ENCODE measurements at regions not wholly inside any gene's neighbourhood (a gene's known extent, or its start where the extent isn't known, plus 50 kb on each side); places are given as distances from the start of the nearest gene placed in this dataset.

DNA sequence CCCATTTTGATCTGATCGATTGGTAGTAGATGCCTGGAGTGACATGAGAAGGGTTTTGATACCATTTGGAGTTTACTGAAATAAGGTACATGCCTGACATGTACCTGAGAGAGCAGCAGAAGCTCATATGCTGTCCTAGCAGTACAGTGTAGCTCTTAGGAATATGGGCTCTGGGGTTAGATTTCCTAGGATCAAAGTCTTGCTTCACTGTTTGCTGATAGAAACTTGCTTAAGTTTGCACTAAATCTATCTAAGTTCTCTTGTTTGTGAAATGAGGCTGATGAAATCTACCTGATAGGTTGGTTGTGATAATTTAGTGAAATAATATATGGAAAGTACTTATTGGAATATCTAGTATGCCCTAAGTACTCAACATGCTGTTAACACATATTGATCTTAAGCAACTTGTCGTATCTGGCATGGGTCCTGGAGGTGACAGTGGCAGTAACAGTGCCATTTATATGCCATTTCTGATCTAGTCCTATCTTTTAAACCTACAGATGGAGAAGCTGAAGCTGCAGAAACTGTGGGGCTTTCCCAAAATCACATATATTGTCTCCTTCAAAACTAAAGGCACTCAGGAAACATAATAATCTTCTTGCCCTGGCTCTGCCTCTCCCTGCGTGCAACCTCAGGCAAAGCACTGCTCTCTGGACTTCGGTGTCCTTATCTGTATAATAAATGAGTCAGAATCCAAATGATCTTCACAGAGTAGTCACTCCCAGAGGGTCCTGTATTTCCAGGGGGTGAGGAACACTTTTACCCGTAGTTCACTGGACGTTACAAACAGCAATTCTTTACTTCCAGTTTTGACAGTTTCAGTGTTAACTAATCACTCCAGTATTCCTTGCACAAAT is 223.6 kb upstream of the SETMAR start:
- Mint-ChIP-seq H3K36me3 (no peaks in the 10 kb centered on the region), H3K4me1 (peaks cover 18% of the 10 kb centered on the region), H3K9me3 (peaks cover 0 to 9% (median 5%) of the 10 kb centered on the region in 7 donors), H3K27me3 (ENCODE audit: low read depth in 3 of 3) (peaks cover 0 to 2% (median 1%) of the 10 kb centered on the region in 3 donors), H3K4me3 (peak overlapping the region in 1 of 2 donors; percentile 42), H3K27ac (no peak overlapping the region)
- H3K4me2 ChIP-seq (replicated peaks; ENCODE audit: extremely low read depth, low read length, poor library complexity, severe bottlenecking): no peak overlapping the region
- WGBS (ENCODE audit: insufficient coverage): 71% methylated on average over 1 of the region's 6 CpGs
- H3K36me3 ChIP-seq (replicated peaks in 1 of 2; ENCODE audit: control insufficient read depth in 1 of 2, insufficient read depth in 2 of 2, low read length in 2 of 2): no peaks in the 10 kb centered on the region
- TF ChIP-seq, protein P1, sequence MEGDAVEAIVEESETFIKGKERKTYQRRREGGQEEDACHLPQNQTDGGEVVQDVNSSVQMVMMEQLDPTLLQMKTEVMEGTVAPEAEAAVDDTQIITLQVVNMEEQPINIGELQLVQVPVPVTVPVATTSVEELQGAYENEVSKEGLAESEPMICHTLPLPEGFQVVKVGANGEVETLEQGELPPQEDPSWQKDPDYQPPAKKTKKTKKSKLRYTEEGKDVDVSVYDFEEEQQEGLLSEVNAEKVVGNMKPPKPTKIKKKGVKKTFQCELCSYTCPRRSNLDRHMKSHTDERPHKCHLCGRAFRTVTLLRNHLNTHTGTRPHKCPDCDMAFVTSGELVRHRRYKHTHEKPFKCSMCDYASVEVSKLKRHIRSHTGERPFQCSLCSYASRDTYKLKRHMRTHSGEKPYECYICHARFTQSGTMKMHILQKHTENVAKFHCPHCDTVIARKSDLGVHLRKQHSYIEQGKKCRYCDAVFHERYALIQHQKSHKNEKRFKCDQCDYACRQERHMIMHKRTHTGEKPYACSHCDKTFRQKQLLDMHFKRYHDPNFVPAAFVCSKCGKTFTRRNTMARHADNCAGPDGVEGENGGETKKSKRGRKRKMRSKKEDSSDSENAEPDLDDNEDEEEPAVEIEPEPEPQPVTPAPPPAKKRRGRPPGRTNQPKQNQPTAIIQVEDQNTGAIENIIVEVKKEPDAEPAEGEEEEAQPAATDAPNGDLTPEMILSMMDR (IDR thresholded peaks at IDR 0.05): no peak
- no peaks in the 10 kb centered on the region for H4K20me1 ChIP-seq (ENCODE audit: insufficient read depth, low read length)
- no peak overlapping the region for H3K4me3 ChIP-seq (replicated peaks in 1 of 3; ENCODE audit: low read depth in 2 of 3, low read length in 3 of 3)
- H3K27ac ChIP-seq (ENCODE audit: low read depth in 1 of 2, low read length in 2 of 2): no peak overlapping the region
- no peak overlapping the region for H2AFZ ChIP-seq (ENCODE audit: insufficient read depth, low read depth, low read length, poor library complexity, severe bottlenecking)
- no peaks in the 10 kb centered on the region for H3K79me2 ChIP-seq (ENCODE audit: insufficient read depth, low read length)
- DNase-seq: no peak
- H3K9me3 ChIP-seq (replicated peaks in 1 of 2; ENCODE audit: control insufficient read depth in 1 of 2, insufficient read depth in 1 of 2, low read length in 2 of 2): no peaks in the 10 kb centered on the region
- intact Hi-C loops (cut with micrococcal nuclease): no loop called here
- no peak overlapping the region for H3K9ac ChIP-seq (ENCODE audit: insufficient read depth, low read length, poor library complexity, severe bottlenecking)
- peaks cover 0 to 5% of the 10 kb centered on the region in 2 donors for H3K4me1 ChIP-seq (ENCODE audit: control insufficient read depth in 1 of 2, insufficient read depth in 2 of 2, low read length in 2 of 2)
- H3K27me3 ChIP-seq (ENCODE audit: control insufficient read depth in 2 of 2, insufficient read depth in 2 of 2, low read length in 2 of 2): no peaks in the 10 kb centered on the region

DNA sequence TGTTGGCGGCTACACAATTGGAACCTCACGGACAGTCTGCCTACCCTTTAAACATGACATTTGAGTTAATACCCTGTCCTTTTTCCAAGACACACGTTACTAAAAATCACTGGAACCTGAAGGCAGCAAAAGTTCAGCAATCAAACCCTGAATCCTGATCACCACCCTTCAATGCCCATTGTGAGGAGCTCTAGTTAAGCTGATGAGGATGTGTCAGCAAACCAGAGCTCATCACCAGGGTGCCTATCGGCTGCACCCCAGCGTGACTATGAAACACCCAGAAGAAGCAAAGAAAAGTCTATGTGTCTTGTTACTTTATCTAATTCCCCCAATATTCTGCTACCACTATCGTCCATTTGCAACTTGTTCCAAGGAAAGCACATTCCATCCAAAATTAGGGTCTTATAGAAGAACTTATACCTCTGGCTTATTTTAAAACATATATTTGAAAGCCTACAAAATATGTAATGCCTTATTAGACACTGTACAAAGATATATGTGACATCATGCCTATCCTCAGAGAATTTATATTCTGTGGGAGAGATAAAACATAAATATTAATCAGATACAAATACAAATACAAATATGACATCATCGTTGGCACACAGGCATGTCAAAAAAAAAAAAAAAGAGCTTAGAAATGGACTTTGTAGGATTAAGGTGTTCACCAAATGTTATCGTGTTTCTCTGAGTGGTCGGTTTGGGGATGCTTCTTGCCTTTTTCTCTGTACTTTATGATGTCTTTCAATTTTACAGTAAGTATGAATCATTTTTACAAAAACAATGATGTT is 219.7 kb upstream of the SETMAR start:
- TF ChIP-seq, protein P1 (IDR thresholded peaks at IDR 0.05): no peak
- Histone ChIP-seq H3K27ac (ENCODE audit: low read depth in 1 of 2, low read length in 2 of 2) (no peak overlapping the region), H4K20me1 (ENCODE audit: insufficient read depth, low read length) (no peaks in the 10 kb centered on the region), H3K4me1 (ENCODE audit: control insufficient read depth in 1 of 2, insufficient read depth in 2 of 2, low read length in 2 of 2) (peaks cover 0 to 5% of the 10 kb centered on the region in 2 donors), H3K9me3 (replicated peaks in 1 of 2; ENCODE audit: control insufficient read depth in 1 of 2, insufficient read depth in 1 of 2, low read length in 2 of 2) (no peaks in the 10 kb centered on the region), H3K4me3 (replicated peaks in 1 of 3; ENCODE audit: low read depth in 2 of 3, low read length in 3 of 3) (no peak overlapping the region), H3K9ac (ENCODE audit: insufficient read depth, low read length, poor library complexity, severe bottlenecking) (no peak overlapping the region), H3K27me3 (ENCODE audit: control insufficient read depth in 2 of 2, insufficient read depth in 2 of 2, low read length in 2 of 2) (no peaks in the 10 kb centered on the region), H3K4me2 (replicated peaks; ENCODE audit: extremely low read depth, low read length, poor library complexity, severe bottlenecking) (no peak overlapping the region), H2AFZ (ENCODE audit: insufficient read depth, low read depth, low read length, poor library complexity, severe bottlenecking) (no peak overlapping the region), H3K79me2 (ENCODE audit: insufficient read depth, low read length) (no peaks in the 10 kb centered on the region), H3K36me3 (replicated peaks in 1 of 2; ENCODE audit: control insufficient read depth in 1 of 2, insufficient read depth in 2 of 2, low read length in 2 of 2) (no peaks in the 10 kb centered on the region)
- Mint-ChIP-seq H3K9me3 (no peaks in the 10 kb centered on the region), H3K27ac (no peak overlapping the region), H3K36me3 (no peaks in the 10 kb centered on the region), H3K27me3 (ENCODE audit: low read depth in 3 of 3) (peaks cover 0 to 2% (median 0%) of the 10 kb centered on the region in 3 donors), H3K4me1 (peaks cover 11% of the 10 kb centered on the region), H3K4me3 (no peak overlapping the region)
- DNase-seq: no peak
- intact Hi-C loops (cut with micrococcal nuclease): no loop called here
- WGBS (ENCODE audit: insufficient coverage): 94% methylated on average over 2 of the region's 9 CpGs
